ENCODE measurements at regions not wholly inside any gene's neighbourhood (a gene's known extent, or its start where the extent isn't known, plus 50 kb on each side); places are given as distances from the start of the nearest gene placed in this dataset.

- TF ChIP-seq CTCF (IDR thresholded peaks at IDR 0.05) (no peak), ZFX (IDR thresholded peaks at IDR 0.05; ENCODE audit: borderline replicate concordance) (no peak)
Observed at GRCh38 chr1:239139801-239140200, 246.6 kb upstream of the CHRM3 start.

All from 22Rv1 (cell line).